Calu3 (cell line): ENCODE measurements at regions not wholly inside any gene's neighbourhood (a gene's known extent, or its start where the extent isn't known, plus 50 kb on each side); places are given as distances from the start of the nearest gene placed in this dataset.
A peak's percentile ranks its signal among the peaks of the same experiment; 100 is the strongest.

Source experiments
- BruUV-seq: library from RNA; stranded (reverse); fragments of 400-500 nt; replicated peaks from 2 replicates; lab custom pipeline; 2021; lab: Mats Ljungman, UMichigan
- CTCF ChIA-PET: fragments of 300-600 bp; sonication (Branson Sonifier 250); formaldehyde crosslinking; loops from one replicate; lab custom pipeline; 2022; ENCODE audit warnings: antibody characterized with exemption; lab: Charles Lee
- DNase-seq: peaks from one replicate; pipeline ENCODE4 v3.0.0; 2022
- H3K27ac Mint-ChIP-seq: one replicate; pipeline ENCODE4 v1.8.0; 2022; ENCODE audit warnings: mixed read lengths; ENCODE audit not compliant: unreplicated experiment
- H3K27me3 Mint-ChIP-seq: one replicate; pipeline ENCODE4 v1.8.0; 2022; ENCODE audit warnings: mixed read lengths; ENCODE audit not compliant: unreplicated experiment
- H3K36me3 Mint-ChIP-seq: one replicate; pipeline ENCODE4 v1.8.0; 2022; ENCODE audit warnings: mild to moderate bottlenecking, moderate library complexity, mixed read lengths; ENCODE audit not compliant: insufficient read depth, unreplicated experiment
- H3K4me1 Mint-ChIP-seq: one replicate; pipeline ENCODE4 v1.8.0; 2022; ENCODE audit warnings: mild to moderate bottlenecking, low read depth, mixed read lengths; ENCODE audit not compliant: unreplicated experiment
- H3K4me3 Mint-ChIP-seq: one replicate; pipeline ENCODE4 v1.8.0; 2022; ENCODE audit warnings: mild to moderate bottlenecking, low read depth, moderate library complexity, mixed read lengths; ENCODE audit not compliant: unreplicated experiment
- H3K9me3 Mint-ChIP-seq: one replicate; pipeline ENCODE4 v1.8.0; 2022; ENCODE audit warnings: low read depth, mixed read lengths; ENCODE audit not compliant: unreplicated experiment
- intact Hi-C: fragments of 100-400 bp; cut with micrococcal nuclease; formaldehyde crosslinking; loops from one replicate; pipeline ENCODE4 v1.10.0; 2022; ENCODE audit not compliant: unreplicated experiment
- TF ChIP-seq, protein P1 (sequence below): fragments of 200-600 bp; IDR thresholded peaks from one replicate; pipeline ENCODE4 v1.8.0; 2022; ENCODE audit warnings: antibody characterized with exemption; ENCODE audit not compliant: unreplicated experiment

DNA sequence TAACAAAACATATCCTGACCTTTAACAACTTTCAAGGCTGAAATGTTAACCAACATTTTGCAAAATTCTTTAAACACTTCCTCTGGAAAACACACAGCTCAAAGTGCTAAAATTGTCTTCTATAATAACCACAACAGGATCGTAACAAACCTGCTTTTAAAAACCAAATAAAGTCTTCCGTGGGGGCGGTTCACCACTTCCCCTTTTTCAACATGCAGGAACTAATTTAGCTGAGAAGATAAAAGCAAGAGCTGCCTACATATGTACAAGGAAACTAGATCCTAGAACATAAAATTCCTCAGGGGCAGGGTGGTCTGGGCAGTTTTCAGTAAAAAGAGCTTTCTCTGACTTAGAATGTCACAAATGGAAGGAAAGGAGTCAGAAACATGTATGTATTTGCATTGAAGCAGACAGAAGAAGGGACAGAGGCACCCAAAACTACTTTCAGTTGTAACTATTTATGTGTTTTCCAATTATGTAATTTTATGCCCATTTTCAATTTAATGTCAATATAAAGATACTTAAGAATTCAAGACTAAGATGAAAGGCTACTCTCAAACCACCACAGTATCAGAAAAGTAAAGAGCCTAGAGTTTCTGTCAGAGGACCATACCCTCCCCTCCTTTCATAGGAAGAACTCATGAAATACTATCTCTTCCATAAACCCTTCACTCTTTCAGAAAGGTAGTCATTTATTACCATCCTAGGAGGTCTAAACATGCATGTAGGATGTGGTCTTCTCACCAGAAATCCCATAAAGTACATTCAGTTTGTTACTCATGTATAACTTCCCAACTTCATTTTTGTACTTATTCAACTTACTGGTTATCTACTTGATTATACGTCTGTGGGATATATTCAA, 185.9 kb upstream of the RASA1 start:
- TF ChIP-seq, protein P1, sequence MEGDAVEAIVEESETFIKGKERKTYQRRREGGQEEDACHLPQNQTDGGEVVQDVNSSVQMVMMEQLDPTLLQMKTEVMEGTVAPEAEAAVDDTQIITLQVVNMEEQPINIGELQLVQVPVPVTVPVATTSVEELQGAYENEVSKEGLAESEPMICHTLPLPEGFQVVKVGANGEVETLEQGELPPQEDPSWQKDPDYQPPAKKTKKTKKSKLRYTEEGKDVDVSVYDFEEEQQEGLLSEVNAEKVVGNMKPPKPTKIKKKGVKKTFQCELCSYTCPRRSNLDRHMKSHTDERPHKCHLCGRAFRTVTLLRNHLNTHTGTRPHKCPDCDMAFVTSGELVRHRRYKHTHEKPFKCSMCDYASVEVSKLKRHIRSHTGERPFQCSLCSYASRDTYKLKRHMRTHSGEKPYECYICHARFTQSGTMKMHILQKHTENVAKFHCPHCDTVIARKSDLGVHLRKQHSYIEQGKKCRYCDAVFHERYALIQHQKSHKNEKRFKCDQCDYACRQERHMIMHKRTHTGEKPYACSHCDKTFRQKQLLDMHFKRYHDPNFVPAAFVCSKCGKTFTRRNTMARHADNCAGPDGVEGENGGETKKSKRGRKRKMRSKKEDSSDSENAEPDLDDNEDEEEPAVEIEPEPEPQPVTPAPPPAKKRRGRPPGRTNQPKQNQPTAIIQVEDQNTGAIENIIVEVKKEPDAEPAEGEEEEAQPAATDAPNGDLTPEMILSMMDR = no peak
- Mint-ChIP-seq H3K9me3 (peaks cover 9% of the 10 kb centered on the region), H3K27ac (peak overlapping the region; percentile 53), H3K27me3 (no peaks in the 10 kb centered on the region), H3K4me1 (peaks cover 32% of the 10 kb centered on the region), H3K4me3 (no peak overlapping the region), H3K36me3 (peaks cover 4% of the 10 kb centered on the region)
- intact Hi-C loops = loop anchor here (2.0 kb wide), 1 partner anchor 17 kb away; no protein-coding TSS in a partner anchor
- CTCF ChIA-PET = no interaction called here
- DNase-seq = no peak
- BruUV-seq = no TSS peak

DNA sequence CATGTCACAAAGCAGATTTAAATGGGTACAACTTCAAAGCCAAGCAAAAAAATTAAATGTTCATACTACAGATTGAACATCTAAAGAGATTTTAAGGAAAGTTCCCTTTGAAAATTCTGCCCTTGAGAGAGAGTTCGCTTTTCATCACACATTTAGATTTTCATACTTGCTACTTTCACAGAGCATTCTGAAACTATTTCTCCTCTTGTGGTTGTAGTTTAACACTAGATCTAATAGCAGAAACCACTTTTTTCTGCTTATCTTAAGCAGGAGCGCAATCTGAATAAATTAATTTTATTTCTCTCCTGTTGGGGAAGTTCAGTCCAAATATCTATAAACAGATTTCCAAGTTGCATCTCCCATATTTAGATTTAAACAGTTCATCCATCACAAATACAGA, 173.3 kb upstream of the RASA1 start:
- BruUV-seq = no TSS peak
- Mint-ChIP-seq H3K27ac (no peak overlapping the region), H3K9me3 (peaks cover 9% of the 10 kb centered on the region), H3K27me3 (no peaks in the 10 kb centered on the region), H3K4me1 (peaks cover 13% of the 10 kb centered on the region), H3K36me3 (peaks cover 3% of the 10 kb centered on the region), H3K4me3 (no peak overlapping the region)
- CTCF ChIA-PET = no interaction called here
- intact Hi-C loops = no loop called here
- no peak for DNase-seq
- TF ChIP-seq, protein P1 = no peak

DNA sequence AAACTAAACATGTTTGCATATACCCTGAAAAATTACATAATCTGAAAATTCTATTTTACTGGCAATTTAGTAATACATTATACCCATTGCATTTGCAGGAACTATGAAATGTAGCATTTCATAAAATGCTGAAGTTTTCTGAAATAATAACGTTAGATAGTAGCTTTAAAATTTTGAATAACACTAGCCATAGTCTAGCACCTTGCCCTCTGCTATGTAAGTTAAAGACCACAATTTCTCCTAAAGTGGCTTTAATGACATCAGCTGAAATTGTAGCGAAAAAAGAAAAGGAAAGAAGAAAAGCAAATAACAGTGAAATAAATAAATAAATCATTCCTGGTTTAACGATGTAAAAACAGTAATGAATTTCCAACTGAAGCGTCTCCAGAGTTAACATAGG, 172.8 kb upstream of the RASA1 start:
- H3K4me1 Mint-ChIP-seq = peaks cover 18% of the 10 kb centered on the region
- BruUV-seq = no TSS peak
- peaks cover 6% of the 10 kb centered on the region for H3K9me3 Mint-ChIP-seq
- CTCF ChIA-PET = no interaction called here
- intact Hi-C loops = no loop called here
- H3K27ac Mint-ChIP-seq = no peak overlapping the region
- H3K27me3 Mint-ChIP-seq = no peaks in the 10 kb centered on the region
- H3K36me3 Mint-ChIP-seq = peaks cover 5% of the 10 kb centered on the region
- no peak overlapping the region for H3K4me3 Mint-ChIP-seq
- DNase-seq = no peak
- TF ChIP-seq, protein P1 = no peak

DNA sequence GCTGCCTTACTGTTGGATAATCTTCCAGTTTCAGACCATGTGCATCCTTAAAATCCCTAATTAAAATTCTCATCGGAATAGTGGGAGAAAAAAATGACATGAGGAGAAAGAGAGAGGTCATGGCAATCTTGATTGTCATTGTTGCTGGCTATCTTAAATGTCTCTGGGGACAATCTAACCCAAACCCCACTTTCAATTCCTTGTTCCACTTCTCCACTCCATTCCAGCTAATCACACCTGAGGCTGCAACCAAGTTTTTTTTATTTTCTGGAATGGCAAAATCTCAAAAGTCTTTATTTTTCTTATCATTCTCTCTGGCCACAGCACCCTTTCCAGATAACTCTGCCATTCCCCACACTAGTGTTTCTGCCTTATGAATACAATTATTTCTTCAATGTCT, 171.9 kb upstream of the RASA1 start:
- H3K27ac Mint-ChIP-seq = no peak overlapping the region
- no peak for DNase-seq
- intact Hi-C loops = no loop called here
- H3K4me3 Mint-ChIP-seq = no peak overlapping the region
- no TSS peak for BruUV-seq
- no peaks in the 10 kb centered on the region for H3K27me3 Mint-ChIP-seq
- CTCF ChIA-PET = no interaction called here
- H3K36me3 Mint-ChIP-seq = peaks cover 5% of the 10 kb centered on the region
- peaks cover 28% of the 10 kb centered on the region for H3K4me1 Mint-ChIP-seq
- H3K9me3 Mint-ChIP-seq = peaks cover 3% of the 10 kb centered on the region
- TF ChIP-seq, protein P1 = no peak
